ENCODE measurements at regions not wholly inside any gene's neighbourhood (a gene's known extent, or its start where the extent isn't known, plus 50 kb on each side); places are given as distances from the start of the nearest gene placed in this dataset.

DNA sequence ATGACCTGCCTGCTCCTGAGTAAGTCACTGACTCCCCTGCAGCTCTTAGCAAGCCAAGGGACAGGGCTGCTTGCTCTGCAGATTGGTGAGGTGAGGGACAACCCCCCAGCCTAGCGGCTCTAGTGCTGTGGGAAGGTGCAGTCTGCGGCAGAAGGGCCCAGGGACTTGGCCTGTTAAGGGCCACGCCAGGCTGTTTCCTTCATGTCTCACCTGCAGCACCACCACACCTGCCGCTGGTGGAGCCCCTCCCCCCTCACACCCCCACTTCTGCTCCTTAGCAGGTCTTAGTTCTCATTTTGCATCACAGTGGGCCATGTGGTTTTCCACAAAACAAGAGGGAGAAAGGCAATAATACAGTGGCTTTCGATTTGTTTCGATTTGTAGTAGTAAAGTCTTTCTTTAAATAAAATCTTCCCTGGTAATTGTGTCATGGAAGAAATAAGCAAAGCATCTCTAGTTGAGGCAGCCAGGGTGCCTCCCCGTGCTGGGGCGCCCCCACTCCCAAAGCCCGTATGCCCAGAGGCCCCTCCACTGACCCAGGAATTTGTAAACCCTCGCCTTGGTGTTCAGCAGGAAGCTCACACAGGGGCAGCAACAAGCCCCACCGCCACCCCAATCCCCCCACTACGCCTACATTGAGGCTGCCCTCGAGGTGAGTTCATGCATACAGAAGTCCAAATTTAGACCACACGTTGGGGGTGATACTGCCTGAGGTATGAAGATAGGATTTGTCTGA is 86.5 kb upstream of the CLDN5 start:
- Histone ChIP-seq H3K36me3 (no peaks in the 10 kb centered on the region), H3K27ac (no peak overlapping the region), H3K4me3 (no peak overlapping the region), H3K4me1 (no peaks in the 10 kb centered on the region), H3K27me3 (peaks cover 9% of the 10 kb centered on the region), H3K9me3 (no peaks in the 10 kb centered on the region)
- DNase-seq (no peak), ATAC-seq (no peak)
- no peak for TF ChIP-seq CTCF (IDR thresholded peaks at IDR 0.05)
- intact Hi-C loops (cut with DNase I) = loop anchor here (10.0 kb wide), 1 partner anchor 86 kb away; the partner anchor contains the start of gene CLDN5

DNA sequence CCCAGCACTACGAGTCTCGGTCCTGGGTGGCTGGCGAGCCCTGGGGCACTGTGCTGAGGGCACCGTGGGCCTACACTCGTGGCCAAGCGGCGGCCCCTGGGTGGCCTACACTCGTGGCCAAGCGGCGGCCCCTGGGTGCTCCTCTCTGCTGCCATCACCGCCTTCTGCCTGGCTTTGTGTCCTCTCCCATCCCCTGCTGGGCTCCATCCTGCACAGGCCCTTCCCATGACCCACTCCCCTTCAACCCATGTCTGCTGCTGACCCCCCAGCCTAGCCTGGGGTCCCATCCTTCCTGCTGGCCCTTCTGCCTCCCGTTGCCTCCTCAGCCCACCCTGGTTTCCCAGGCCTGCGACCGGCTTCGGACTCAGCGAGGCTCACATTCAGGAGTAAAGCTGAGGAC is 87.4 kb upstream of the CLDN5 start:
- no peak overlapping the region for H3K27ac ChIP-seq
- H3K27me3 ChIP-seq = peaks cover under 1% of the 10 kb centered on the region
- no peaks in the 10 kb centered on the region for H3K9me3 ChIP-seq
- H3K4me1 ChIP-seq = no peaks in the 10 kb centered on the region
- ATAC-seq (no peak), DNase-seq (no peak)
- intact Hi-C loops (cut with DNase I) = loop anchor here (10.0 kb wide), 1 partner anchor 87 kb away; the partner anchor contains the start of gene CLDN5
- no peak for TF ChIP-seq CTCF (IDR thresholded peaks at IDR 0.05)
- H3K36me3 ChIP-seq = no peaks in the 10 kb centered on the region
- no peak overlapping the region for H3K4me3 ChIP-seq

GRCh38 chr22:19612866-19613572 is 88.8 kb upstream of the CLDN5 start:
- DNase-seq (no peak), ATAC-seq (peak; percentile 23)
- intact Hi-C loops (cut with DNase I) = loop anchor here (10.0 kb wide), 1 partner anchor 88 kb away; the partner anchor contains the start of gene CLDN5
- Histone ChIP-seq H3K9me3 (no peaks in the 10 kb centered on the region), H3K4me3 (no peak overlapping the region), H3K27me3 (no peaks in the 10 kb centered on the region), H3K36me3 (no peaks in the 10 kb centered on the region), H3K4me1 (no peaks in the 10 kb centered on the region), H3K27ac (no peak overlapping the region)
- TF ChIP-seq CTCF (IDR thresholded peaks at IDR 0.05) = no peak

DNA sequence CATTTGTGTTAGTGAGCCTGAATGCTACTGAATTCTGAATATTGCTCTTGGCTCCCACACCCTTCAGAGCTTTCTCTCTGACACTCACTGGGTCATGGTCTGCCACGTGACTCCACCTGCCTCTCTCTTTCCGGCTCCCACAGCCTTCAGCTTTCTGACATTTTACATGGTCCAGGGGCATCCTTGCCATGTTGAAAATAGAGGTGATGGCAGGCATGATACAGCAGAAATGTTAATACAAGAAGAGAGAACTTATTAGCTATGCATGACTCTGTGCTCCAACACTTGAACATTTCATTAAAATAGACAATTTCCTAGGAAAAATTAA is 90.3 kb upstream of the CLDN5 start:
- H3K27ac ChIP-seq = no peak overlapping the region
- no peak for DNase-seq
- intact Hi-C loops (cut with DNase I) = loop anchor here (10.0 kb wide), 1 partner anchor 90 kb away; the partner anchor contains the start of gene CLDN5

GRCh38 chr22:19615001-19615461 is 90.8 kb upstream of the CLDN5 start:
- no peak for TF ChIP-seq CTCF (IDR thresholded peaks at IDR 0.05)
- Histone ChIP-seq H3K9me3 (no peaks in the 10 kb centered on the region), H3K27me3 (no peaks in the 10 kb centered on the region), H3K27ac (no peak overlapping the region), H3K4me1 (no peaks in the 10 kb centered on the region), H3K36me3 (no peaks in the 10 kb centered on the region), H3K4me3 (no peak overlapping the region)
- intact Hi-C loops (cut with DNase I) = loop anchor here (10.0 kb wide), 1 partner anchor 90 kb away; the partner anchor contains the start of gene CLDN5
- ATAC-seq (no peak), DNase-seq (no peak)

More for the DNA sequence above, 90.3 kb upstream of the CLDN5 start:
- H3K9me3 ChIP-seq = no peaks in the 10 kb centered on the region
- no peak for TF ChIP-seq CTCF (IDR thresholded peaks at IDR 0.05)
- no peaks in the 10 kb centered on the region for H3K36me3 ChIP-seq
- H3K4me1 ChIP-seq = no peaks in the 10 kb centered on the region
- no peak for ATAC-seq
- H3K4me3 ChIP-seq = no peak overlapping the region
- H3K27me3 ChIP-seq = no peaks in the 10 kb centered on the region
